ENCODE measurements at regions not wholly inside any gene's neighbourhood (a gene's known extent, or its start where the extent isn't known, plus 50 kb on each side); places are given as distances from the start of the nearest gene placed in this dataset.

DNA sequence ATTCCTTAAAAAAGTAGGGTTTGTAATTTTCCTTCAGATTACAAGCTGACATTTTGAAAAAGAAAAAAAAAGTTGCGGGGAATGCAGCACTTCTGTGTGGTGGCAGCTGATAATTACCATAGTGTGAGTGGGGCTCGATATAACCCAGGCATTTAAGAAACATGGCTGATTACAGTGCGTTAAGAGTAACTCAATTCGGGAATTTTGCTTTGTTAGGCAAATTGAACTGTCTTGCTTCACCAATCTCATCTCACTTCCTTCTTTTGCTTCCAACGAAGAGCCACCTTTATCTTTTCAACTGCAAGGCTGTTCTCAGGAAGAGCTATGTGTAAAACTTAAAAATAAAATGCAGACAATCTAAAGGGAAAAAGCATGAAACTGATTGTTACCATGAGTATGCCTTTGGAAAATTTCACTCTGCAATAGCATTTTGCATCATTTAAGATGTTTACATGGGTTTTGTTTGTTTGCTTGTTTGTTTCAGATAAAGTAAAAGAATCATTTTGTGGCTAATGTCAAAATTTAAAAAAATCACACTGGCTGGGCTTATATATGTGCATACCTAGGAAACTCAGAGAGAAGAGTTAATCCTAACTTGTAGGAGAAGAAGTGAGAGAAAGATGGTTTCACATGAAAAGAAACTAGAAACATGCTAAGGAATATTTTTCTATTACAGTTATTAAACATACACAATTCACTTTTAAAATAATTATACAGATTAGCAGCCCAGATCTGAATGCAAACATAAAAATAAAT is 295.9 kb upstream of the ATP2B1 start:
- TF ChIP-seq, protein P1, sequence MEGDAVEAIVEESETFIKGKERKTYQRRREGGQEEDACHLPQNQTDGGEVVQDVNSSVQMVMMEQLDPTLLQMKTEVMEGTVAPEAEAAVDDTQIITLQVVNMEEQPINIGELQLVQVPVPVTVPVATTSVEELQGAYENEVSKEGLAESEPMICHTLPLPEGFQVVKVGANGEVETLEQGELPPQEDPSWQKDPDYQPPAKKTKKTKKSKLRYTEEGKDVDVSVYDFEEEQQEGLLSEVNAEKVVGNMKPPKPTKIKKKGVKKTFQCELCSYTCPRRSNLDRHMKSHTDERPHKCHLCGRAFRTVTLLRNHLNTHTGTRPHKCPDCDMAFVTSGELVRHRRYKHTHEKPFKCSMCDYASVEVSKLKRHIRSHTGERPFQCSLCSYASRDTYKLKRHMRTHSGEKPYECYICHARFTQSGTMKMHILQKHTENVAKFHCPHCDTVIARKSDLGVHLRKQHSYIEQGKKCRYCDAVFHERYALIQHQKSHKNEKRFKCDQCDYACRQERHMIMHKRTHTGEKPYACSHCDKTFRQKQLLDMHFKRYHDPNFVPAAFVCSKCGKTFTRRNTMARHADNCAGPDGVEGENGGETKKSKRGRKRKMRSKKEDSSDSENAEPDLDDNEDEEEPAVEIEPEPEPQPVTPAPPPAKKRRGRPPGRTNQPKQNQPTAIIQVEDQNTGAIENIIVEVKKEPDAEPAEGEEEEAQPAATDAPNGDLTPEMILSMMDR (IDR thresholded peaks at IDR 0.05), result no peak
- TF ChIP-seq POLR2A (IDR thresholded peaks at IDR 0.05) (no peak), POLR2AphosphoS5 (IDR thresholded peaks at IDR 0.05) (no peak), EP300 (IDR thresholded peaks at IDR 0.05) (no peak)

Data from gastroesophageal sphincter (tissue), 3 donors.